B cell (primary cell): ENCODE measurements at regions not wholly inside any gene's neighbourhood (a gene's known extent, or its start where the extent isn't known, plus 50 kb on each side); places are given as distances from the start of the nearest gene placed in this dataset.

Experiments
- ATAC-seq: fragments of 200-7000 bp; cut with Tn5 transposase; one replicate; pipeline ENCODE4 v1.10.0; 2021; ENCODE audit warnings: low read depth, mild to moderate bottlenecking, moderate number of reproducible peaks, moderate library complexity
- CTCF ChIA-PET: fragments of 350-600 bp; sonication (Branson Sonifier 250); formaldehyde crosslinking; loops from one replicate; lab custom pipeline; 2021; ENCODE audit warnings: antibody characterized with exemption, inconsistent platforms; lab: Charles Lee
- POLR2A ChIA-PET: fragments of 350-600 bp; sonication (Branson Sonifier 250); formaldehyde crosslinking; loops from one replicate; lab custom pipeline; 2021; ENCODE audit warnings: antibody characterized with exemption; lab: Charles Lee
- DNase-seq: peaks from one replicate; pipeline ENCODE4 v3.0.0; 2013
- H2AFZ ChIP-seq: 2 replicates; pipeline ENCODE4 v1.6.1; 2012; ENCODE audit warnings: mild to moderate bottlenecking, low read depth, low read length; ENCODE audit not compliant: insufficient read depth, poor library complexity, severe bottlenecking
- H3K27ac ChIP-seq, 2 donors: 1 replicate in 1 of 2; 2 replicates in 1 of 2; pipeline ENCODE4 v1.5.1; 2012 to 2013; ENCODE audit warnings: low read length in 2 of 2, mild to moderate bottlenecking in 2 of 2, moderate library complexity in 1 of 2
- H3K27me3 ChIP-seq, 4 experiments: fragments of 200-600 bp in 1 of 4; sonication (generic) in 1 of 4; replicated peaks in 1 of 4; 1 replicate in 2 of 4; 2 replicates in 2 of 4; pipeline versions ENCODE4 v1.6.1 to v1.7.0; 2013 to 2016; ENCODE audit warnings: low read length in 3 of 4, mild to moderate bottlenecking in 2 of 4, mixed read lengths in 1 of 4, moderate library complexity in 1 of 4; ENCODE audit not compliant: insufficient read depth in 4 of 4, control insufficient read depth in 3 of 4; ENCODE audit errors: control extremely low read depth in 1 of 4
- H3K36me3 ChIP-seq, 2 experiments: replicated peaks in 1 of 2; 1 replicate in 1 of 2; 2 replicates in 1 of 2; pipeline versions ENCODE4 v1.6.1 to v1.7.1; 2013; ENCODE audit warnings: low read length in 1 of 2; ENCODE audit not compliant: insufficient read depth in 2 of 2, control insufficient read depth in 1 of 2; ENCODE audit errors: control extremely low read depth in 1 of 2, extremely low read depth in 1 of 2
- H3K4me1 ChIP-seq, 2 donors: fragments of 200-600 bp in 1 of 2; sonication (generic) in 1 of 2; 1 replicate in 1 of 2; 2 replicates in 1 of 2; pipeline versions ENCODE4 v1.5.1 to v1.6.1; 2013 to 2017; ENCODE audit warnings: low read length in 2 of 2; ENCODE audit not compliant: control insufficient read depth in 2 of 2, insufficient read depth in 2 of 2
- H3K4me2 ChIP-seq: replicated peaks from 2 replicates; pipeline ENCODE3; 2012; ENCODE audit warnings: mild to moderate bottlenecking, low read depth, low read length; ENCODE audit not compliant: poor library complexity, severe bottlenecking
- H3K4me3 ChIP-seq, 5 experiments: fragments of 200-600 bp in 1 of 5; sonication (generic) in 1 of 5; 1 replicate in 3 of 5; 2 replicates in 2 of 5; pipeline versions ENCODE4 v1.5.1 to v1.7.0; 2011 to 2016; ENCODE audit warnings: low read length in 4 of 5, mild to moderate bottlenecking in 4 of 5, low read depth in 2 of 5, control low read depth in 1 of 5, moderate library complexity in 1 of 5; ENCODE audit not compliant: insufficient read depth in 1 of 5; ENCODE audit errors: control extremely low read depth in 1 of 5, extremely low read depth in 1 of 5
- H3K79me2 ChIP-seq: fragments of 200-600 bp; sonication (generic); one replicate; pipeline ENCODE4 v1.6.0; 2016; ENCODE audit warnings: low read length; ENCODE audit not compliant: control insufficient read depth, insufficient read depth
- H3K9ac ChIP-seq: fragments of 200-600 bp; sonication (generic); 2 replicates; pipeline ENCODE4 v1.6.1; 2017; ENCODE audit warnings: mild to moderate bottlenecking, low read length, moderate library complexity
- H3K9me3 ChIP-seq, 3 donors: one replicate each; pipeline versions ENCODE4 v1.6.1 to v1.7.1; 2013; ENCODE audit warnings: low read length in 2 of 3; ENCODE audit not compliant: control insufficient read depth in 2 of 3, insufficient read depth in 1 of 3; ENCODE audit errors: control extremely low read depth in 1 of 3
- H4K20me1 ChIP-seq: 2 replicates; pipeline ENCODE4 v1.6.0; 2012; ENCODE audit warnings: mild to moderate bottlenecking, low read length; ENCODE audit not compliant: insufficient read depth, control insufficient read depth, poor library complexity, severe bottlenecking
- H3K27ac Mint-ChIP-seq: one replicate; pipeline ENCODE4 v1.8.0; 2021; ENCODE audit warnings: mixed read lengths
- H3K27me3 Mint-ChIP-seq: one replicate; pipeline ENCODE4 v1.8.0; 2021; ENCODE audit warnings: mixed read lengths
- H3K4me1 Mint-ChIP-seq: one replicate; pipeline ENCODE4 v1.8.0; 2021; ENCODE audit warnings: mixed read lengths
- H3K4me3 Mint-ChIP-seq: one replicate; pipeline ENCODE4 v1.8.0; 2021; ENCODE audit warnings: mixed read lengths
- H3K9me3 Mint-ChIP-seq: one replicate; pipeline ENCODE4 v1.8.0; 2022; ENCODE audit warnings: mixed read lengths; ENCODE audit not compliant: insufficient read depth
- CTCF ChIP-seq: fragments of 200-600 bp; IDR thresholded peaks from one replicate; pipeline ENCODE4 v1.8.0; 2022; ENCODE audit warnings: antibody characterized with exemption, mild to moderate bottlenecking
- EZH2 ChIP-seq: IDR thresholded peaks from 2 replicates; pipeline ENCODE4 v1.6.1; 2012; ENCODE audit warnings: borderline replicate concordance, low read depth, mild to moderate bottlenecking, moderate library complexity, low read length; ENCODE audit not compliant: insufficient read depth, poor library complexity, severe bottlenecking
- WGBS: methylation state at CpG from one replicate; pipeline ENCODE4 v1.1.5; 2013; ENCODE audit warnings: missing lambda C conversion rate; ENCODE audit not compliant: insufficient coverage; 5-methylcytosine and 5-hydroxymethylcytosine counted together
- intact Hi-C: fragments of 100-400 bp; cut with micrococcal nuclease; formaldehyde crosslinking; loops from one replicate; pipeline ENCODE4 v1.10.0; 2022

GRCh38 chr5:143514616-143515335 lies 111.3 kb upstream of the NR3C1 start:
- Histone ChIP-seq H4K20me1 (no peaks in the 10 kb centered on the region), H3K4me3 (no peak overlapping the region), H3K27me3 (no peaks in the 10 kb centered on the region), H3K9me3 (no peaks in the 10 kb centered on the region), H3K36me3 (no peaks in the 10 kb centered on the region), H3K9ac (no peak overlapping the region), H3K4me2 (no peak overlapping the region), H3K27ac (no peak overlapping the region), H3K79me2 (no peaks in the 10 kb centered on the region), H3K4me1 (peaks cover 4 to 5% of the 10 kb centered on the region in 2 donors), H2AFZ (no peak overlapping the region)
- intact Hi-C loops = no loop called here
- ATAC-seq (no peak), DNase-seq (no peak)
- Mint-ChIP-seq H3K9me3 (peaks cover 4% of the 10 kb centered on the region), H3K27ac (no peak overlapping the region), H3K4me1 (peaks cover 10% of the 10 kb centered on the region), H3K27me3 (no peaks in the 10 kb centered on the region), H3K4me3 (no peak overlapping the region)
- TF ChIP-seq CTCF = no peak
- TF ChIP-seq EZH2 = no peak
- CTCF ChIA-PET = no interaction called here
- POLR2A ChIA-PET = no interaction called here

GRCh38 chr5:143513720-143514119 lies 110.2 kb upstream of the NR3C1 start:
- no peak overlapping the region for H3K27ac Mint-ChIP-seq
- intact Hi-C loops = no loop called here
- TF ChIP-seq EZH2 = no peak
- TF ChIP-seq CTCF = no peak
- peaks cover 4% of the 10 kb centered on the region for H3K9me3 Mint-ChIP-seq
- H3K4me3 Mint-ChIP-seq = no peak overlapping the region
- WGBS = no CpG with 5 or more reads among the region's 2 CpGs
- peaks cover 10% of the 10 kb centered on the region for H3K4me1 Mint-ChIP-seq
- peaks cover 4 to 5% of the 10 kb centered on the region in 2 donors for H3K4me1 ChIP-seq
- ChIA-PET CTCF (no interaction called here), POLR2A (no interaction called here)
- no peak overlapping the region for H2AFZ ChIP-seq
- no peak overlapping the region for H3K4me3 ChIP-seq
- H3K27ac ChIP-seq = no peak overlapping the region
- H3K79me2 ChIP-seq = no peaks in the 10 kb centered on the region
- H3K27me3 Mint-ChIP-seq = no peaks in the 10 kb centered on the region
- H3K27me3 ChIP-seq = no peaks in the 10 kb centered on the region
- no peak overlapping the region for H3K4me2 ChIP-seq
- H3K9me3 ChIP-seq = no peaks in the 10 kb centered on the region
- no peak for DNase-seq
- no peaks in the 10 kb centered on the region for H3K36me3 ChIP-seq
- ATAC-seq = no peak
- no peak overlapping the region for H3K9ac ChIP-seq
- no peaks in the 10 kb centered on the region for H4K20me1 ChIP-seq
